ENCODE measurements at regions not wholly inside any gene's neighbourhood (a gene's known extent, or its start where the extent isn't known, plus 50 kb on each side); places are given as distances from the start of the nearest gene placed in this dataset.

DNA sequence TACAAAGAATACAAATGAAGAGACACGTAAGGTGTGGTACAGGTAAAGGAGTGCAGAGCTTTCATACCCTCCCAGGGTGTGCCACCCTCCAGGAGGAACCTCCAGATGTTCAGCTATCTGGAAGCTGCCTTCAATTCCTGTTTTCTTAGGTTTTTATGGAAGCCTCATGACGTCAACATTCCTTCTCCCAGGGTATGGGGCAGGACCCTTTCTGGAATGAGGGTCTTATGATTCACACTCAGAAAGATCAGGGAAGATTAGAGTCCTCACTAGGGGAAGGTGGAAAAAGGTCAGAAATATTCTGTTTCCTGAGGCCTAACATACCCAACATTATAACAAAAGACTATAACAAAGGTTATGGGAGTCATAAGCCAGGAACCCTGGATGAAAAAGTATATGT lies 99.8 kb upstream of the PLCL2 start:
- TF ChIP-seq, protein P1, sequence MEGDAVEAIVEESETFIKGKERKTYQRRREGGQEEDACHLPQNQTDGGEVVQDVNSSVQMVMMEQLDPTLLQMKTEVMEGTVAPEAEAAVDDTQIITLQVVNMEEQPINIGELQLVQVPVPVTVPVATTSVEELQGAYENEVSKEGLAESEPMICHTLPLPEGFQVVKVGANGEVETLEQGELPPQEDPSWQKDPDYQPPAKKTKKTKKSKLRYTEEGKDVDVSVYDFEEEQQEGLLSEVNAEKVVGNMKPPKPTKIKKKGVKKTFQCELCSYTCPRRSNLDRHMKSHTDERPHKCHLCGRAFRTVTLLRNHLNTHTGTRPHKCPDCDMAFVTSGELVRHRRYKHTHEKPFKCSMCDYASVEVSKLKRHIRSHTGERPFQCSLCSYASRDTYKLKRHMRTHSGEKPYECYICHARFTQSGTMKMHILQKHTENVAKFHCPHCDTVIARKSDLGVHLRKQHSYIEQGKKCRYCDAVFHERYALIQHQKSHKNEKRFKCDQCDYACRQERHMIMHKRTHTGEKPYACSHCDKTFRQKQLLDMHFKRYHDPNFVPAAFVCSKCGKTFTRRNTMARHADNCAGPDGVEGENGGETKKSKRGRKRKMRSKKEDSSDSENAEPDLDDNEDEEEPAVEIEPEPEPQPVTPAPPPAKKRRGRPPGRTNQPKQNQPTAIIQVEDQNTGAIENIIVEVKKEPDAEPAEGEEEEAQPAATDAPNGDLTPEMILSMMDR (IDR thresholded peaks at IDR 0.05; ENCODE audit: low read depth, low read length, missing control alignments), result no peak
- no peak for DNase-seq (ENCODE audit: extremely low read depth, low read depth)
- no peak overlapping the region for H3K4me3 ChIP-seq (replicated peaks; ENCODE audit: low read depth, low read length)

GRCh38 chr3:16785465-16785864 lies 99.3 kb upstream of the PLCL2 start:
- TF ChIP-seq, protein P1 (IDR thresholded peaks at IDR 0.05; ENCODE audit: low read depth, low read length, missing control alignments), result no peak
- H3K4me3 ChIP-seq (replicated peaks; ENCODE audit: low read depth, low read length), result no peak overlapping the region
- no peak for DNase-seq (ENCODE audit: extremely low read depth, low read depth)

- no peak overlapping the region for H3K4me3 ChIP-seq (replicated peaks; ENCODE audit: low read depth, low read length)
- TF ChIP-seq, protein P1 (IDR thresholded peaks at IDR 0.05; ENCODE audit: low read depth, low read length, missing control alignments), result no peak
- DNase-seq (ENCODE audit: extremely low read depth, low read depth), result no peak
Observed at GRCh38 chr3:16788440-16789056, 96.2 kb upstream of the PLCL2 start.

DNA sequence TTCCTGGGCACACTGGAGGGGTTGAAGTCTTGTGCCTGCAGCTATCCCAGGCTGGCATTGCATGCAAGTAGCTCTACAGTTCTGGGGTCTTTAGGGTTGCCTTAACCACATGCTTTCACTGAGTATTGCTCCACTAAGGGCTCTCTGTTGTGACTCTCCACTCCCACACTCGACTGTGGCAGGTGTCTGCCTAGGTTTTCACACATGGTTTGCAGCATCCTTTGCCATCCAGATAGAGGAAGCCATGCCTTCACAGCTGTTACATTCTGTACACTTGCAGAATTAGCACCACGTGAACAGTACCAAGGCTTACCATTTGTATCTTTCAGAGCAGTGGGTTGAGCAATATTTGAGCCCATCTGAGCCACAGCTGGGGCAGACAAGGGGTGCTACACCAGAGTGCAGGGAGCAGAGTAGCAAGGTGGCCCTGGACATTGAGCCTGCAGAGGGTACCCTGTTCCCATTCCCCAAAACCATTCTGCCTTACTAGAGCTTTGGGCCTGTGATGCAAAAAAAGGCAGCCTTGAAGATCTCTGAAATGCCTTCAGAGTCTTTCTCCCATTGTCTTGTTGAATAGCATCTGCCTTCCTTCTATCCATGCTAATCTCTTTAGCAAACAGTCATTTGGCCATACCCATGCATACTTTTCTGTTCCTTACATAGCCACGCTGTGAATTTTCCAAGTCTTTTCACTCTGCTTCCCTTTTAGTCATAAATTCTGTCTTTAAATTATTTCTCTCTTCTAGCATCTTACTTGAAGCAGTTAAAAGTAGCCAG lies 95.2 kb upstream of the PLCL2 start:
- TF ChIP-seq, protein P1 (IDR thresholded peaks at IDR 0.05; ENCODE audit: low read depth, low read length, missing control alignments), result no peak
- no peak overlapping the region for H3K4me3 ChIP-seq (replicated peaks; ENCODE audit: low read depth, low read length)
- no peak for DNase-seq (ENCODE audit: extremely low read depth, low read depth)

DNA sequence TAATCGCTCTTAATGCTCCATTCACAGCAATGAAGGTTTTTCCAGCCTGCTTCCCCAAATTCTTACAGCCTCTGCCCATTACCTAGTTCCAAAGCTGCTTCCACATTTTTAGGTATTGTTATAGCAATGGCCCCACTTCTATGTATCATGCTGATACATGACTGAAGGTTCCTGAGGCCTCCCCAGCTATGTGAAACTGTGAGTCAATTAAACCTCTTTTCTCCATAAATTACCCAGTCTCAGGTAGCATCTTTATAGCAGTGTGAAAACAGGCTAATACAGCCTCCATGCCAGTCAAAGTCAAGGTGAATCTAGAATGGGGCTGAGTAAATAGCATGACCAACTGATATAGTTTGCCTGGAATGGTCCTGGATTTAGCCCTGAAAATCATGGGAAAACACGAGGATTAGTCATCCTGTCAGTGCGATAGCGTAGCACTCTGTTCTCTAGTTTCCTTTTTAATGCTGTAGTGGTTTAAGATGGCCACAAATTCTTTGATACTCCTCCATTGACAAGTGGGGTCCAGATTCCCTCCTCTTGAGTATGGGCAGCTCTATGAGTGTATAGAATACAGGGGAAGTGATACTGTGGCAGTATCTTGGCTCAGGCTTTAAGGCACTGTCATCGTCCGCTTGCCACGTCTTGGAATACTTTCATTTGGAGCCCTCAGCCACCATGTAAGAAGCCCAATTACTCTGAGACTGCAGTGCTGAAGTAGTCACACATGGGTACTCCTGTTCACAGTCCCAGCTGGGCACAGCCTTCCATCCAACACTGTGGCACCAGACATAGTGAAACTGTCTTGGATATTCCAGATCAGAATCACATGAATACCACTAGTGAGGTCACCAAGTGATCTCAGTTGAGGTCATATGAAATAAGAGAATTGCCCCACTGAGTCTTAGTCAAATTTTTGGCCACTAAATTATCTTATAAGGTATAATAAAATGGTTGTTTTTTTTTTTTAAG lies 94.0 kb upstream of the PLCL2 start:
- no peak for DNase-seq (ENCODE audit: extremely low read depth, low read depth)
- TF ChIP-seq, protein P1 (IDR thresholded peaks at IDR 0.05; ENCODE audit: low read depth, low read length, missing control alignments), result no peak
- no peak overlapping the region for H3K4me3 ChIP-seq (replicated peaks; ENCODE audit: low read depth, low read length)

- DNase-seq (ENCODE audit: extremely low read depth, low read depth), result no peak
- TF ChIP-seq, protein P1 (IDR thresholded peaks at IDR 0.05; ENCODE audit: low read depth, low read length, missing control alignments), result no peak
- H3K4me3 ChIP-seq (replicated peaks; ENCODE audit: low read depth, low read length), result no peak overlapping the region
Observed at GRCh38 chr3:16793321-16793720, 91.4 kb upstream of the PLCL2 start.
